ENCODE measurements at regions not wholly inside any gene's neighbourhood (a gene's known extent, or its start where the extent isn't known, plus 50 kb on each side); places are given as distances from the start of the nearest gene placed in this dataset.

DNA sequence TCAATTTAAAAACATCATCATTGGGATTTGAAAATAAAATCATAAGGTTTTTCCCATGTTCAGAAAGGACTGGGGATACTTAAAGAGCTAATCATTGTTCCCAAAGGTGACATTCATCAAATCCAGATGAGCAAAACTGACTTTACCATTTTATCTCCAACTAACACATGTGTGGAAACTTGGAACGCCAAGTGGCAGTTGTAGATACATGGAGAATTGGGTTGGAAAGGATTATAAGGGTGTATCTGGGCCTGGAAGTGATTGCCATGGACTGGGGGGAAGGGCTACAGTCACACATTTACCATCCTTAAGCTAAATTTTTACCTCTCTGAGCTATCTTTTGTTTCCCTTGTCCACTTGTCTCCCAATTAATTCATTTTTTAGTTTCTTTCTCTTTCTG lies 203.4 kb downstream of the SLC39A8 start:
- peaks cover 0 to 3% (median 0%) of the 10 kb centered on the region in 4 donors for H3K4me1 ChIP-seq
- WGBS, 2 donors: 58 to 63% methylated on average over 1 of the region's 1 CpG
- no peak for DNase-seq (ENCODE audit: low spot score in 2 of 2)
- H3K4me3 ChIP-seq: no peak overlapping the region
- no peaks in the 10 kb centered on the region for H3K27me3 ChIP-seq
- no peak overlapping the region for H3K27ac ChIP-seq
- no peaks in the 10 kb centered on the region for H3K36me3 ChIP-seq
- H3K9me3 ChIP-seq: no peaks in the 10 kb centered on the region
- TF ChIP-seq EP300 (IDR thresholded peaks at IDR 0.05) (no peak), POLR2A (IDR thresholded peaks at IDR 0.05) (no peak)
- TF ChIP-seq, protein P1, sequence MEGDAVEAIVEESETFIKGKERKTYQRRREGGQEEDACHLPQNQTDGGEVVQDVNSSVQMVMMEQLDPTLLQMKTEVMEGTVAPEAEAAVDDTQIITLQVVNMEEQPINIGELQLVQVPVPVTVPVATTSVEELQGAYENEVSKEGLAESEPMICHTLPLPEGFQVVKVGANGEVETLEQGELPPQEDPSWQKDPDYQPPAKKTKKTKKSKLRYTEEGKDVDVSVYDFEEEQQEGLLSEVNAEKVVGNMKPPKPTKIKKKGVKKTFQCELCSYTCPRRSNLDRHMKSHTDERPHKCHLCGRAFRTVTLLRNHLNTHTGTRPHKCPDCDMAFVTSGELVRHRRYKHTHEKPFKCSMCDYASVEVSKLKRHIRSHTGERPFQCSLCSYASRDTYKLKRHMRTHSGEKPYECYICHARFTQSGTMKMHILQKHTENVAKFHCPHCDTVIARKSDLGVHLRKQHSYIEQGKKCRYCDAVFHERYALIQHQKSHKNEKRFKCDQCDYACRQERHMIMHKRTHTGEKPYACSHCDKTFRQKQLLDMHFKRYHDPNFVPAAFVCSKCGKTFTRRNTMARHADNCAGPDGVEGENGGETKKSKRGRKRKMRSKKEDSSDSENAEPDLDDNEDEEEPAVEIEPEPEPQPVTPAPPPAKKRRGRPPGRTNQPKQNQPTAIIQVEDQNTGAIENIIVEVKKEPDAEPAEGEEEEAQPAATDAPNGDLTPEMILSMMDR (IDR thresholded peaks at IDR 0.05): no peak

DNA sequence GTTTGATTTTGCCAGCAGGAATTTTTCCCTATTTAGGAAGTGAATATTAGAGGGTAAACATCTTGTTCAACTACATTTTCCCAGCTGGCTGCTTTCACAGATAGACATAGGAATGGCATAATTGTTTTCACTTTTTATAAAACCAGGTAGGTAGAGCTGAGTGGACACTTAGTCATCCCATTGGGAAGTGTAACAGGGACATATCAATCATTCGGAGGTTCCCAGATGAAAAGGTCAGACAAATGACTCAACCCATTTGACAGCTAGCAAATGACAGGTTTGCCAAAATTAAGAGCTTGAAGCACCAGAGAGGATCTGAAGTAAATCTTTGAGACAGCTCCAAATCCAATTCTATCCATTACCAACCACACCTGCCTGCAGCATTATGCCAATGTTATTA lies 205.3 kb downstream of the SLC39A8 start:
- DNase-seq (ENCODE audit: low spot score in 2 of 2): no peak
- no peak overlapping the region for H3K27ac ChIP-seq
- 83 to 84% methylated on average over 1 of the region's 1 CpG for WGBS, 2 donors

DNA sequence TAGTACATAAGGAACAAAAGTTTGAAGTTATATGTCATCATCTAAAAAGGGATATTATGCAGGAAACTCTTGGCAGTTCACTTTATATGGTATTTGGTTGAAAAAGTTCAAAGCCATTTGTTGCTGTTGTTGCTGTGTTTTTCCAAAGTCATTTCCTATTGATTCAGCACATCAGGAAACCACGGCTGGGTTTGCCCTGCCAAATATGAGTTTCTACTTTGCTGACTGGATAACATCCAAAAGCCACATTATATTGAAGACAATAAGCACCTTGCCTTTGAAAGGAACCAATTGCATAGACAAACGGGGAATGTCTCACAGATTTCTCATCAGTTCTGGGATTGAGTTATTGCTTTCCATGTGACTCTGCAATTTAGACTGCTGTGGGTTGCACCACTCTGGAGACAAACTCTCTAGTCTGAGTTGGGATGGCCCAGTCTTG lies 206.1 kb downstream of the SLC39A8 start:
- DNase-seq (ENCODE audit: low spot score in 2 of 2): no peak
- TF ChIP-seq POLR2A (IDR thresholded peaks at IDR 0.05): no peak
- TF ChIP-seq, protein P1 (IDR thresholded peaks at IDR 0.05): no peak
- TF ChIP-seq EP300 (IDR thresholded peaks at IDR 0.05): peak in 1 of 2 donors; percentile 8
- Histone ChIP-seq H3K4me1 (peaks cover 0 to 3% (median 0%) of the 10 kb centered on the region in 4 donors), H3K4me3 (no peak overlapping the region), H3K36me3 (no peaks in the 10 kb centered on the region), H3K9me3 (no peaks in the 10 kb centered on the region), H3K27me3 (no peaks in the 10 kb centered on the region), H3K27ac (no peak overlapping the region)
- WGBS, 2 donors: 19 to 29% methylated on average over 2 of the region's 2 CpGs

More for the DNA sequence above, 205.3 kb downstream of the SLC39A8 start:
- Histone ChIP-seq H3K4me1 (peaks cover 0 to 3% (median 0%) of the 10 kb centered on the region in 4 donors), H3K27me3 (no peaks in the 10 kb centered on the region), H3K9me3 (no peaks in the 10 kb centered on the region), H3K36me3 (no peaks in the 10 kb centered on the region), H3K4me3 (no peak overlapping the region)
- TF ChIP-seq EP300 (IDR thresholded peaks at IDR 0.05) (no peak), POLR2A (IDR thresholded peaks at IDR 0.05) (no peak)
- TF ChIP-seq, protein P1 (IDR thresholded peaks at IDR 0.05): no peak

DNA sequence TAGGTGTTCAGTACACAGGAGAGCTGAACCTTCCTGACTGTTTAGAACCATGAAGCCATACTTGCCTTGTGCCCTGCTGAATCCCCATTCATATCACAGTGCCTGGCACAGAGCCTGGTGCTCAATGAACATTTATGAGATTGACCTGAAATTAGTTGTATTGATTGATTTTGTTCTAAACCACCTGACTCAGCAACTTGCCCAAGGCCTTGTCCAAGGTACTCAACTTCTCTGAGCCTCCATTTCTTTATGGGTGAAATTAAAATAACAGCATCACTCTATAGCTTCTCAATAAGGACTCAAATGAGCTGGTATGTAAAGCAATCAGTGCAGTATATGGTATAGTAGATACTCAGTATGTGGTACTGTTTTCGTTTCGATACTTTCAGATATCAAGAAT lies 208.1 kb downstream of the SLC39A8 start:
- H3K4me3 ChIP-seq: no peak overlapping the region
- no peaks in the 10 kb centered on the region for H3K9me3 ChIP-seq
- H3K27me3 ChIP-seq: no peaks in the 10 kb centered on the region
- peaks cover 0 to 3% (median 0%) of the 10 kb centered on the region in 4 donors for H3K4me1 ChIP-seq
- no peak overlapping the region for H3K27ac ChIP-seq
- TF ChIP-seq POLR2A (IDR thresholded peaks at IDR 0.05) (no peak), EP300 (IDR thresholded peaks at IDR 0.05) (no peak)
- TF ChIP-seq, protein P1 (IDR thresholded peaks at IDR 0.05): no peak
- no peaks in the 10 kb centered on the region for H3K36me3 ChIP-seq
- 95 to 98% methylated on average over 2 of the region's 2 CpGs for WGBS, 2 donors
- no peak for DNase-seq (ENCODE audit: low spot score in 2 of 2)

DNA sequence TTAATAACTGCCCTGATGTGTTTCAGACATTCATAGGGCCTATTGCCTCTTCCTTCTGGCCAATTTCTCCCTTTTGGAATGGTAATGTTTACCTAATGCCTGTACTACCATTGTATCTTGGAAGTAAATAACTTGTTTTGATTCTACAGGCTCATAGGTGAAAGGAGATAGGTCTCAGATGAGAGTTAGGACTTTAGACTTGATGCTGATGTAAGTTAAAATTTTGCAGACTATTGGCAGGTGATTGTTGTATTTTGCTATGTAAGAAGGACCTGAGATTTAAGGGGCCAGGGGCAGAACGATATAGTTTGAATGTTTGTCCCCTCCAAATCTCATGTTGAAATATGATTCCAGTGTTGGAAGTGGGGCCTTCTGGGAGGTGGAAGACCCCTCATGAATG lies 215.5 kb downstream of the SLC39A8 start:
- TF ChIP-seq EP300 (IDR thresholded peaks at IDR 0.05): no peak
- TF ChIP-seq, protein P1 (IDR thresholded peaks at IDR 0.05): no peak
- no peak for TF ChIP-seq POLR2A (IDR thresholded peaks at IDR 0.05)
- 57 to 89% methylated on average over 1 of the region's 1 CpG for WGBS, 2 donors
- Histone ChIP-seq H3K4me3 (no peak overlapping the region), H3K36me3 (no peaks in the 10 kb centered on the region), H3K4me1 (no peaks in the 10 kb centered on the region), H3K27ac (no peak overlapping the region), H3K9me3 (peaks cover 0 to 12% (median 0%) of the 10 kb centered on the region in 4 donors), H3K27me3 (no peaks in the 10 kb centered on the region)
- DNase-seq (ENCODE audit: low spot score in 2 of 2): no peak

Measured in tibial nerve (tissue), 4 donors.